HEK293 (cell line): ENCODE measurements at regions not wholly inside any gene's neighbourhood (a gene's known extent, or its start where the extent isn't known, plus 50 kb on each side); places are given as distances from the start of the nearest gene placed in this dataset.

Experiments
- YY1 ChIP-seq: fragments of 450-650 bp; formaldehyde crosslinking; IDR thresholded peaks from 2 replicates; pipeline ENCODE4 v1.5.1; 2018; ENCODE audit warnings: missing biosample characterization, missing genetic modification characterization
- ZNF132 ChIP-seq: fragments of 450-650 bp; formaldehyde crosslinking; IDR thresholded peaks from 2 replicates; pipeline ENCODE4 v1.5.1; 2017; ENCODE audit warnings: missing biosample characterization, missing genetic modification characterization, borderline replicate concordance
- ZNF138 ChIP-seq: fragments of 450-650 bp; formaldehyde crosslinking; IDR thresholded peaks from 2 replicates; pipeline ENCODE4 v1.5.1; 2016; ENCODE audit warnings: missing biosample characterization, missing genetic modification characterization, borderline replicate concordance
- ZNF248 ChIP-seq: fragments of 450-650 bp; formaldehyde crosslinking; IDR thresholded peaks from 2 replicates; pipeline ENCODE4 v1.5.1; 2017; ENCODE audit warnings: missing biosample characterization, missing genetic modification characterization
- ZNF521 ChIP-seq: fragments of 450-650 bp; formaldehyde crosslinking; IDR thresholded peaks from 2 replicates; pipeline ENCODE4 v1.5.1; 2017; ENCODE audit warnings: missing biosample characterization, mild to moderate bottlenecking, missing genetic modification characterization
- ZNF548 ChIP-seq: fragments of 450-650 bp; formaldehyde crosslinking; IDR thresholded peaks from 2 replicates; pipeline ENCODE4 v1.5.1; 2016; ENCODE audit warnings: missing biosample characterization, missing genetic modification characterization
- ZNF654 ChIP-seq: fragments of 450-650 bp; formaldehyde crosslinking; IDR thresholded peaks from 2 replicates; pipeline ENCODE4 v1.5.1; 2016; ENCODE audit warnings: low read depth, missing biosample characterization, missing genetic modification characterization
- ZNF76 ChIP-seq: fragments of 450-650 bp; formaldehyde crosslinking; IDR thresholded peaks from 2 replicates; pipeline ENCODE4; 2016; ENCODE audit warnings: low read depth, missing biosample characterization, missing genetic modification characterization, borderline replicate concordance
- ZNF776 ChIP-seq: fragments of 450-650 bp; formaldehyde crosslinking; IDR thresholded peaks from 2 replicates; pipeline ENCODE4 v1.5.0; 2017; ENCODE audit warnings: missing biosample characterization, missing genetic modification characterization, borderline replicate concordance
- TF ChIP-seq, protein P1 (sequence below): fragments of 450-650 bp; formaldehyde crosslinking; IDR thresholded peaks from 2 replicates; pipeline ENCODE4 v1.5.1; 2016; ENCODE audit warnings: missing biosample characterization, missing genetic modification characterization
- TF ChIP-seq, protein P2 (sequence below): fragments of 450-650 bp; formaldehyde crosslinking; IDR thresholded peaks from 2 replicates; pipeline ENCODE4 v1.5.0; 2017; ENCODE audit warnings: missing biosample characterization, missing genetic modification characterization, borderline replicate concordance
- TF ChIP-seq, protein P3 (sequence below): fragments of 450-650 bp; formaldehyde crosslinking; IDR thresholded peaks from 2 replicates; pipeline ENCODE4 v1.5.1; 2016; ENCODE audit warnings: missing biosample characterization, missing genetic modification characterization
- TF ChIP-seq, protein P4 (sequence below): fragments of 450-650 bp; formaldehyde crosslinking; IDR thresholded peaks from 2 replicates; pipeline ENCODE4 v1.5.1; 2017; ENCODE audit warnings: missing biosample characterization, missing genetic modification characterization

DNA sequence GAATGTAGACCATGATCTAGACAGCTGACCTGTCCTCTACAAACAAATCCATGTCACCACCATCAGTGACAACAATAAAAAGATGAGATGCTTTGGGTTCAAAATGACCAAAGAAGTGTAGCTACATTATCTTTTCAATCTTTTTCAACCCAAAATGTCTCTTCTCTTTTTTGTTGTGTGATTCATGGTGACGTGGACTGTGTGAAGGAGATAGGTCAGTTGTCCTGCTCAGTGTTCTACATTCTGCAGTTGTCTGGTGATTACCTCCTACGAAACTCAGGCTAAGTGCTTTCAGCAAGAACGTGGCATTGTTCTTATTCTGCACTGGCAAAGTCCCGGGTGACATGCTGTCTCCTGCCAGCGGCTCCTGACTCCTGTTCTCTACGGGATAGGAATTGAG lies 73.1 kb downstream of the PRKAB2 start:
- TF ChIP-seq ZNF521 (no peak), ZNF654 (tag by site-specific recombination) (no peak), ZNF76 (tag by site-specific recombination) (no peak), ZNF138 (tag by site-specific recombination) (no peak), YY1 (tag by site-specific recombination) (no peak), ZNF548 (tag by site-specific recombination) (no peak), ZNF132 (tag by site-specific recombination) (no peak), ZNF248 (no peak), ZNF776 (tag by site-specific recombination) (no peak)
- TF ChIP-seq, protein P1, sequence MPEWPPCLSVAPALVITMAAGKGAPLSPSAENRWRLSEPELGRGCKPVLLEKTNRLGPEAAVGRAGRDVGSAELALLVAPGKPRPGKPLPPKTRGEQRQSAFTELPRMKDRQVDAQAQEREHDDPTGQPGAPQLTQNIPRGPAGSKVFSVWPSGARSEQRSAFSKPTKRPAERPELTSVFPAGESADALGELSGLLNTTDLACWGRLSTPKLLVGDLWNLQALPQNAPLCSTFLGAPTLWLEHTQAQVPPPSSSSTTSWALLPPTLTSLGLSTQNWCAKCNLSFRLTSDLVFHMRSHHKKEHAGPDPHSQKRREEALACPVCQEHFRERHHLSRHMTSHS = no peak
- TF ChIP-seq, protein P2, sequence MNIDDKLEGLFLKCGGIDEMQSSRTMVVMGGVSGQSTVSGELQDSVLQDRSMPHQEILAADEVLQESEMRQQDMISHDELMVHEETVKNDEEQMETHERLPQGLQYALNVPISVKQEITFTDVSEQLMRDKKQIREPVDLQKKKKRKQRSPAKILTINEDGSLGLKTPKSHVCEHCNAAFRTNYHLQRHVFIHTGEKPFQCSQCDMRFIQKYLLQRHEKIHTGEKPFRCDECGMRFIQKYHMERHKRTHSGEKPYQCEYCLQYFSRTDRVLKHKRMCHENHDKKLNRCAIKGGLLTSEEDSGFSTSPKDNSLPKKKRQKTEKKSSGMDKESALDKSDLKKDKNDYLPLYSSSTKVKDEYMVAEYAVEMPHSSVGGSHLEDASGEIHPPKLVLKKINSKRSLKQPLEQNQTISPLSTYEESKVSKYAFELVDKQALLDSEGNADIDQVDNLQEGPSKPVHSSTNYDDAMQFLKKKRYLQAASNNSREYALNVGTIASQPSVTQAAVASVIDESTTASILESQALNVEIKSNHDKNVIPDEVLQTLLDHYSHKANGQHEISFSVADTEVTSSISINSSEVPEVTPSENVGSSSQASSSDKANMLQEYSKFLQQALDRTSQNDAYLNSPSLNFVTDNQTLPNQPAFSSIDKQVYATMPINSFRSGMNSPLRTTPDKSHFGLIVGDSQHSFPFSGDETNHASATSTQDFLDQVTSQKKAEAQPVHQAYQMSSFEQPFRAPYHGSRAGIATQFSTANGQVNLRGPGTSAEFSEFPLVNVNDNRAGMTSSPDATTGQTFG (tag by site-specific recombination) = no peak
- TF ChIP-seq, protein P3, sequence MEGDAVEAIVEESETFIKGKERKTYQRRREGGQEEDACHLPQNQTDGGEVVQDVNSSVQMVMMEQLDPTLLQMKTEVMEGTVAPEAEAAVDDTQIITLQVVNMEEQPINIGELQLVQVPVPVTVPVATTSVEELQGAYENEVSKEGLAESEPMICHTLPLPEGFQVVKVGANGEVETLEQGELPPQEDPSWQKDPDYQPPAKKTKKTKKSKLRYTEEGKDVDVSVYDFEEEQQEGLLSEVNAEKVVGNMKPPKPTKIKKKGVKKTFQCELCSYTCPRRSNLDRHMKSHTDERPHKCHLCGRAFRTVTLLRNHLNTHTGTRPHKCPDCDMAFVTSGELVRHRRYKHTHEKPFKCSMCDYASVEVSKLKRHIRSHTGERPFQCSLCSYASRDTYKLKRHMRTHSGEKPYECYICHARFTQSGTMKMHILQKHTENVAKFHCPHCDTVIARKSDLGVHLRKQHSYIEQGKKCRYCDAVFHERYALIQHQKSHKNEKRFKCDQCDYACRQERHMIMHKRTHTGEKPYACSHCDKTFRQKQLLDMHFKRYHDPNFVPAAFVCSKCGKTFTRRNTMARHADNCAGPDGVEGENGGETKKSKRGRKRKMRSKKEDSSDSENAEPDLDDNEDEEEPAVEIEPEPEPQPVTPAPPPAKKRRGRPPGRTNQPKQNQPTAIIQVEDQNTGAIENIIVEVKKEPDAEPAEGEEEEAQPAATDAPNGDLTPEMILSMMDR (tag by site-specific recombination) = no peak
- TF ChIP-seq, protein P4, sequence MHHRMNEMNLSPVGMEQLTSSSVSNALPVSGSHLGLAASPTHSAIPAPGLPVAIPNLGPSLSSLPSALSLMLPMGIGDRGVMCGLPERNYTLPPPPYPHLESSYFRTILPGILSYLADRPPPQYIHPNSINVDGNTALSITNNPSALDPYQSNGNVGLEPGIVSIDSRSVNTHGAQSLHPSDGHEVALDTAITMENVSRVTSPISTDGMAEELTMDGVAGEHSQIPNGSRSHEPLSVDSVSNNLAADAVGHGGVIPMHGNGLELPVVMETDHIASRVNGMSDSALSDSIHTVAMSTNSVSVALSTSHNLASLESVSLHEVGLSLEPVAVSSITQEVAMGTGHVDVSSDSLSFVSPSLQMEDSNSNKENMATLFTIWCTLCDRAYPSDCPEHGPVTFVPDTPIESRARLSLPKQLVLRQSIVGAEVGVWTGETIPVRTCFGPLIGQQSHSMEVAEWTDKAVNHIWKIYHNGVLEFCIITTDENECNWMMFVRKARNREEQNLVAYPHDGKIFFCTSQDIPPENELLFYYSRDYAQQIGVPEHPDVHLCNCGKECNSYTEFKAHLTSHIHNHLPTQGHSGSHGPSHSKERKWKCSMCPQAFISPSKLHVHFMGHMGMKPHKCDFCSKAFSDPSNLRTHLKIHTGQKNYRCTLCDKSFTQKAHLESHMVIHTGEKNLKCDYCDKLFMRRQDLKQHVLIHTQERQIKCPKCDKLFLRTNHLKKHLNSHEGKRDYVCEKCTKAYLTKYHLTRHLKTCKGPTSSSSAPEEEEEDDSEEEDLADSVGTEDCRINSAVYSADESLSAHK (tag by site-specific recombination) = no peak
